ENCODE measurements at regions not wholly inside any gene's neighbourhood (a gene's known extent, or its start where the extent isn't known, plus 50 kb on each side); places are given as distances from the start of the nearest gene placed in this dataset.
"Not testable (repeated sequence)": the region's sequence is repeated elsewhere in the genome, so short reads cannot be mapped to it uniquely, and the experiment has no call there.

DNA sequence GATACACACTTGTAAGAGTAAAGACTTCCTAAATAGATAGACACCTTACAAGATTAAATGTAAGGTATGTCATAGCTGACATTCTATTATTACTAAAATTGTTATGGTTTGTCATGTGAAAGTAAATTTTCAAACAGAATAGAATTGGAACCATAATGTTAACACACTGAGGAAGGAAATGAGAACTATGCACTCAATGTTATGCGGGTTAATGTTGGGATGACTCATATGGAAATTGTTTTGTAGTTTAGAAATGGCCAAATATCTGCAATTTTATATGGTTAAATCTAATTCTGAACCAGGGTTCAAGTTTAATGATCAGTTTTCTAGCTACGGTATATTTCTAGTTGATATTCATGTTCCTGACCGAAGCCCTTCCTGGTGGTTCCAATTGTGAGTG is 214.2 kb upstream of the ADO start:
- DNase-seq, result no peak

- peak; percentile 61 for DNase-seq
Observed at GRCh38 chr10:62594093-62594520, 210.4 kb upstream of the ADO start.

DNA sequence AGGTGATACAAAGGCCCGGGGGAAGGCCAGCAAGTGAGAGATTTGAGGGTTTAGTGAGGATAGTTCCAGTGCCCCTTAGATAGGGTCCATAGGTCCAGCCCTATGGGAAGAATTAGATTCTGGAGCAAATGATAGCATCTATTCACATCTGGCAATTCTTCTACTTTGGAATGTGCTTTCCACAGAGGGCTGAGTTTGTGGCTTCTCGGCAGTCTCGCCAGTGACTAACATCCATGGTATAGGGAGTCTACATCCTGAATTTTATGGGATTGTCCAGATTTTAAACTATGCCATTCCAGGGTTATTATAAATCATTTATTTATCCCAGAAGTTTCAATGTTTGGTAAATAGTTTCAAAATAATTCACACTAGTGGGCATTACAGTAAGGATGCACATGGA is 207.3 kb upstream of the ADO start:
- no peak for DNase-seq

GRCh38 chr10:62599161-62599560 is 205.4 kb upstream of the ADO start:
- no peak for DNase-seq

DNA sequence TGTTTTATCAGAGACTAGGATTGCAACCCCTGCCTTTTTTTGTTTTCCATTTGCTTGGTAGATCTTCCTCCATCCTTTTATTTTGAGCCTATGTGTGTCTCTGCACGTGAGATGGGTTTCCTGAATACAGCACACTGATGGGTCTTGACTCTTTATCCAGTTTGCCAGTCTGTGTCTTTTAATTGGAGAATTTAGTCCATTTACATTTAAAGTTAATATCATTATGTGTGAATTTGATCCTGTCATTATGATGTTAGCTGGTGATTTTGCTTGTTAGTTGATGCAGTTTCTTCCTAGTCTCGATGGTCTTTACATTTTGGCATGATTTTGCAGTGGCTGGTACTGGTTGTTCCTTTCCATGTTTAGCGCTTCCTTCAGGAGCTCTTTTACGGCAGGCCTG is 198.0 kb upstream of the ADO start:
- not testable (repeated sequence) for DNase-seq

- not testable (repeated sequence) for DNase-seq
Observed at GRCh38 chr10:62608189-62608875, 196.2 kb upstream of the ADO start.

DNA sequence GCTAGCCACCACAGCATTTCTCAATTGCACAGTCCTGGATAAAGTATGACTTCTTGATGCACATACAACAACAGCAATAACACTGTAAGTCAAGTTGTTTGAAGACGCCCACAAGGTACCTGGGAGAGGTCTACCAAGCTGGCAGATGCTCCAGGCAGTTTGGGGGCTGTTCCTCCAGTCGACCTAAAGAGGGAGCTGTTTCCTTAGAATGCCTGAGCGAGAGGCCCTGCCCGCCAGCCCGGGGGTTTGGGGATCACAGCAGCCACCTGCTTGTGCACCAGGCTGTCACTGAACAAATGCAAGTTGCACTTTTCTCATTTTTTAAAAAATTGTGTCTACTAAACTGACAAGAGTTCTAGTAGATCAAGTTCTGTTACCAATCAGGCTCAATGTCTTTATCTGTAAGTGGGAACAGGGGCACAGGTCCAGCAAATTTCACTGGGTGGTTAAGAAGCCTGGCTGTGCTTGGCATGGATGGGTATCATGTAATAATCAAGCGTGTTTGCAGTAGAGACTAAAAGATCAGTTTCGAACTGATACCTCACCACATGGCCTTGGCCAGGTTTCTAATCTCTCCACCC is 193.8 kb upstream of the ADO start:
- DNase-seq, result peak; percentile 52

DNA sequence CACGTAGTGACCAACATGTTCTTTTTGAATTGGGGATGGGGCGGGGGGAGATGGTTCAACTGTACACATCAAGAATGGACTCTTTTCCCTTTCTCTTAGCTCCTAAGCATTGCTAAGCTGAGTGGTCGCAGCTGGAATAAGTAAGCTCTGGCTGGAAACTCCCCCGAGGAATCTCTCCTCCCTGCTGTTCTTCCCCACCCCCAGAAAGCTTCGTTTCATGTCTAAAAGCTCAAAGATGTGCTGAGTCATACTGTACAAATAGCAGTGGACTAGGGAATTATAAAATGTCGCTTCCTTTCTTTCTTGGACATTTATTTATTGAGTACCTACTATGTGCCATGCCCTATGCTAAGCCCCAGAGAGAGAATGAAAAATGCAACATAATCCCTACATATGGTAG is 191.1 kb upstream of the ADO start:
- DNase-seq, result no peak

- no peak for DNase-seq
Observed at GRCh38 chr10:62613859-62614258, 190.7 kb upstream of the ADO start.

DNA sequence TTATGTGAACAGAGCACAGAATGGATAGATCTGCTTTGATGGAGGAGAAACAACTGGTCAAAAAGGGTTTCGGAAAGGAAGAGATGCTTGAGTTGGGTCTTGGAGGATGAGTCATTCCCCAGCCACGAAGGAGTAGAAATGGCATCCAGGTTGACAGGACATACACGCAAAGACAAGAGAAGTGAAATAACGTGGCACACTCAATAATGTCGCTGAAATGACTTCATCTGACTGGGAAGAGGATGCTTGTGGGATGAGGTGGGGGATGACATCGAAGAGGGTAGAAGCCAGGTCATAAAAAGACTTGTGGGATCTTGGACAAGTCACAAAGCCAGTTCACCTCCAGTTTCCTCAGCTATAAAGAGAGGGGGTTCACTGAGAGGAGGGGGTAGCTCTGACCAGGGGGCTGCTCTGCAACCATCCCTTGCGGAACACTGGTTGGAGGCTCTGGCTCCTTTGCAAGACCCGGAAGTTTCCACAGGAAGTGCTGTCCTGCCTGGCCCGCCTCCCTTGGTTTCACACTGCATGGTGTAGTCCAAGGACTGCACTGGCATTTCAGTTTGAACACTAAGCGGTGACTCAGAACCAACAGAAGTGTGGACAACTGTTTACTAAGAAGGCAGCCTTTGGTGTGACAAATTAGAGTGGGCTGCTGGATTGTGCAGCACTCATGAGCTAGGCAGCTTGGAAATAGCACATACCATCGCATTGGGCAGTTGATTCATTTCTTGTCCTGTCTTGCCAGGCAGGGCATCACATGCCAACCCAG is 189.9 kb upstream of the ADO start:
- DNase-seq, result no peak

DNA sequence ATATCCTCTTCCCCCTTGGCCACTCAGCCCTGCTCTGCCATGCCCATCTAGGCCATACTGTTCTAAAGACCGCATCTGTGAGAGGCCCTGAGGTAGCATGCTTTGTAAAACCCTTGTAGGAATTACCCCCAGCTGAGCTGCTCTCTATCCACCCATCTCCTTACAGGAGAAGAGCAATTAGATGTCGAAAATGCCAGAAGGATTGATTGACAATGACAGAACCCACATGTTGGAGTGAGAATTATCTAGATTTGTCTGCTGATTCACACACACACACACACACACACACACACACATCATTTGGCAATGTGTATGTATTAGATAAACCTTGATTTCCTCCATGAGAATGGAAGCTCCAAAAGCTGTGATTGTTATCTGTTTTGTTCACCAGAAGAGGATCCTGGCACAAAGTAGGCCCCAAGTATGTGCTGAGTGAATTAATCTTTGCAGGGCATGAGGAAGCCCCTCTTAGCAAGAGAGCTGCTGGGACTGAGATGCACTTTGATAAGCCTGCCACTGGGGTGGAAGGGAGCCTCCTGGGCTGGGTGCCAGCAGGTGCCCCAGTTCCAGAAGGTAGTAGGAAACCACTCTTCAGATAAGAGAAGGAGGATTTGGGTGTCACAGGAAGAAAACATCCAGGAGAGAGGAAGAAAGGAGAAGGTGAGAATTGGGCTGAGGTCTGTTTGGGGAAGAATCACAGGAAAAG is 187.5 kb upstream of the ADO start:
- no peak for DNase-seq

DNA sequence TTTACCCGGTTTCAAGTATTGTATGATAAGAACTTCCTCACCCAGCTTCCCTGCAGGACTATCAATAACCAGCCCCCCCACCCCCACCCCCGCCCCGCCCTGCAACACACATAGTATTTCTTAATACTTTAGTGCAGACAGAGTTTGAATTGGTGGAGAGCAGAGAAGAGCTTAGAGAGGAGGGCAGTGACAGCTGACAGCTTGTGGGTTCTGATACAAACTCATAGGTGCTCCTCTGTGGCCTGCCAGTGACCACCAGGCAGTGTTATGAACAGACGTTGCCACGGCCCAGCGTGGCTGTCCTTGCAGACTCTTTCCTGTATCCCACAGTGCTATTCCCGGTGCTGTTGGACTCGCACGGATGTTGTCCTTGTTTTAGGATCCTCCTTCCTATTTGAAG is 186.9 kb upstream of the ADO start:
- no peak for DNase-seq

- DNase-seq, result no peak
Observed at GRCh38 chr10:62618054-62618453, 186.5 kb upstream of the ADO start.

GRCh38 chr10:62618576-62619412 is 185.7 kb upstream of the ADO start:
- no peak for DNase-seq

- no peak for DNase-seq
Observed at GRCh38 chr10:62619413-62619738, 185.1 kb upstream of the ADO start.

DNA sequence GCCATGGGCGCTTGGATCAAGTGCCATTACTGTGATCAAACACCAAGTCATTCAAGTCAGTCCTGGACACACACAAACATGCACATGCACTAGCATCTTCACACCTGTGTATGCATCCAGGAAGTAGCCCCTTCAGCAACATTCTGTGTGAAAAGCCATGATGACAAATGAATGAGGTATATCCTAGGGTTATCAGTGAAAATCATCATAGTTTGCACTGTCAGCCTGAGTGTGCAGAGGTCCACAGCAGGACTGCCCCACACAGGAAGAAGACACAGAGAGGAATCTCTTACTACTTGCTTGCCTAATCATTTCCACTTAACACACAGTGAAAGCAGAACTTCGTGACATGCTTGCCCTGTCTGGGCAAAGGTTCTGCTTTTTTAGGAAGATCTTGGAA is 184.0 kb upstream of the ADO start:
- DNase-seq, result no peak

- no peak for DNase-seq
Observed at GRCh38 chr10:62623223-62623622, 181.3 kb upstream of the ADO start.

- DNase-seq, result no peak
Observed at GRCh38 chr10:62625484-62625883, 179.0 kb upstream of the ADO start.

GRCh38 chr10:62626079-62626478 is 178.4 kb upstream of the ADO start:
- no peak for DNase-seq

- no peak for DNase-seq
Observed at GRCh38 chr10:62626817-62627216, 177.7 kb upstream of the ADO start.

DNA sequence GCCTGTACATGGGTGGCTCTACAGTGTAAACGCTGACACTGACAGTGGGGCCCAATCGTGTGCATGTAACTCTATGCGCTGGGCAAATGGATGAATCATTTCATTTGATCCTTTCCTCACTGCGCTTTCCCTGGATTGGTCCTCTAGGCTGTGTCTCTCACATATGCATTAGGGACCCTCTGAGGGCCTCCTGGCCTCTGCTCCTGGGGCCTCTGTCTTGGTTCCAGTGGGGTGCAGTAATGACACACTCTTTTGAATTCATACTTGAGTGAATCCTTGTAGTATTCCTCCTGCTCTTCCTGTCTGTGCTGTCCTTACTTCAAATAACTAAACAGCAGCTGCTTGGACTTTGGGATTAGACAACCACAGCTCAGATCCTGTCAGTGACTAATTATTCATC is 176.5 kb upstream of the ADO start:
- no peak for DNase-seq

GRCh38 chr10:62631241-62631640 is 173.3 kb upstream of the ADO start:
- DNase-seq, result no peak

All from hematopoietic multipotent progenitor cell treated with erythropoietin and hydrocortisone succinate and interleukin-3 and kit ligand, for 8 days (in vitro differentiated cells).